Keratinocyte (primary cell): ENCODE measurements at regions not wholly inside any gene's neighbourhood (a gene's known extent, or its start where the extent isn't known, plus 50 kb on each side); places are given as distances from the start of the nearest gene placed in this dataset.

Experiments
- DNase-seq: peaks from one replicate; pipeline ENCODE4 v3.0.0-alpha.2; 2011; ENCODE audit warnings: low read depth, missing footprints, low spot score
- FAIRE-seq: peaks from 2 replicates; lab custom pipeline; 2011; peaks lifted over from hg19 to GRCh38; lab: Jason Lieb, UNC
- H2AFZ ChIP-seq: 2 replicates; pipeline ENCODE4 v1.6.0; 2012; ENCODE audit warnings: low read length, control low read depth, inconsistent platforms; ENCODE audit not compliant: control insufficient read depth
- H3K27ac ChIP-seq: 2 replicates; pipeline ENCODE4 v1.5.1; 2011; ENCODE audit warnings: low read length; ENCODE audit not compliant: control insufficient read depth, insufficient read depth
- H3K27me3 ChIP-seq: 3 replicates; pipeline ENCODE4 v1.6.0; 2011; ENCODE audit warnings: low read length; ENCODE audit not compliant: control insufficient read depth, insufficient read depth; ENCODE audit errors: extremely low read depth
- H3K36me3 ChIP-seq, 2 experiments: 2 replicates in 1 of 2; 3 replicates in 1 of 2; pipeline ENCODE4 v1.5.1; 2011; ENCODE audit warnings: low read length in 2 of 2, mild to moderate bottlenecking in 1 of 2; ENCODE audit not compliant: control insufficient read depth in 2 of 2, insufficient read depth in 2 of 2; ENCODE audit errors: extremely low read depth in 1 of 2
- H3K4me1 ChIP-seq: 3 replicates; pipeline ENCODE4 v1.5.1; 2011; ENCODE audit warnings: low read length; ENCODE audit not compliant: control insufficient read depth, insufficient read depth; ENCODE audit errors: extremely low read depth
- H3K4me2 ChIP-seq: 3 replicates; pipeline ENCODE4 v1.6.0; 2011; ENCODE audit warnings: low read depth, low read length; ENCODE audit not compliant: control insufficient read depth, insufficient read depth; ENCODE audit errors: extremely low read depth
- H3K4me3 ChIP-seq, 3 experiments: fragments of 200-600 bp in 1 of 3; sonication (generic) in 1 of 3; 2 replicates in 2 of 3; 3 replicates in 1 of 3; pipeline ENCODE4 v1.5.1; 2011 to 2016; ENCODE audit warnings: low read length in 3 of 3, mild to moderate bottlenecking in 3 of 3, control low read depth in 2 of 3, inconsistent platforms in 1 of 3, low read depth in 1 of 3, mixed read lengths in 1 of 3, mixed run types in 1 of 3, moderate library complexity in 1 of 3; ENCODE audit not compliant: control insufficient read depth in 2 of 3, insufficient read depth in 2 of 3; ENCODE audit errors: extremely low read depth in 1 of 3
- H3K79me2 ChIP-seq: 2 replicates; pipeline ENCODE4 v1.6.0; 2012; ENCODE audit warnings: low read length; ENCODE audit not compliant: control insufficient read depth, insufficient read depth
- H3K9ac ChIP-seq: 3 replicates; pipeline ENCODE4 v1.6.0; 2011; ENCODE audit warnings: low read length; ENCODE audit not compliant: control insufficient read depth, insufficient read depth; ENCODE audit errors: extremely low read depth
- H3K9me1 ChIP-seq: 3 replicates; pipeline ENCODE4 v1.6.0; 2011; ENCODE audit warnings: low read length; ENCODE audit not compliant: control insufficient read depth, insufficient read depth; ENCODE audit errors: extremely low read depth
- H3K9me3 ChIP-seq: 2 replicates; pipeline ENCODE4 v1.5.1; 2012; ENCODE audit warnings: low read depth, low read length; ENCODE audit not compliant: control insufficient read depth
- H4K20me1 ChIP-seq: 3 replicates; pipeline ENCODE4 v1.6.0; 2011; ENCODE audit warnings: low read length; ENCODE audit not compliant: control insufficient read depth, insufficient read depth; ENCODE audit errors: extremely low read depth
- EZH2 ChIP-seq: IDR thresholded peaks from one replicate; pipeline ENCODE4 v1.6.1; 2012; ENCODE audit warnings: inconsistent platforms, mild to moderate bottlenecking, low read length, moderate library complexity
- dilution Hi-C: fragments of 300-500 bp; cut with MboI; formaldehyde crosslinking; loops from one replicate; pipeline ENCODE4 v1.7.0; 2020; ENCODE audit warnings: low sequenced_read_pairs; ENCODE audit not compliant: extremely low pct_ligation_motif_present
- TF ChIP-seq, protein P1 (sequence below), 3 experiments: IDR thresholded peaks in 1 of 3; conservative IDR thresholded peaks in 1 of 3; optimal IDR thresholded peaks in 1 of 3; 2 replicates in 2 of 3; 3 replicates in 1 of 3; pipeline versions ENCODE3 to v1.5.1; 2011; ENCODE audit warnings: low read length in 3 of 3, mild to moderate bottlenecking in 3 of 3, moderate library complexity in 2 of 3, control low read depth in 1 of 3, inconsistent platforms in 1 of 3; ENCODE audit not compliant: insufficient read depth in 2 of 3; ENCODE audit errors: extremely low read depth in 1 of 3

DNA sequence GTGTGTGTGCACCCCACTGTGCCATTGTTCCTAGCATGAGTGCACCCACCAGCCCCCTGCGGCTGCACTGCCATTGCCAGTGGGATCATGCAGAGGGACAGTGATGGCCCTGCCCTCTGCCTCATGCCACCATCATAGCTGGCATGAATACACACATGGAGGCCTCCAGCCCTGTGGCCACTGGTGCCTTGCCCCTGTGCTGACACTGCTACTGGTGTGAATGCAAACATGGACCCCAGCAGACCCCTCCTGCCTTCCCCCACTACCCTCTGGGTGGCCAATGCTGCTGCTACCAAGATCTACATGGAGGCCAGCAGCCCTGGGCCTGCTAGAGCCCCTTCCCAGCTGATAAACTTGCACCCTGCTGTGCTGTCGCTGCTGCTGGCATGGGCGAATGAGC is 995.5 kb upstream of the GOT2 start:
- FAIRE-seq (no peak), DNase-seq (no peak)
- H3K27ac ChIP-seq, result no peak overlapping the region
- H2AFZ ChIP-seq, result no peak overlapping the region
- TF ChIP-seq, protein P1, sequence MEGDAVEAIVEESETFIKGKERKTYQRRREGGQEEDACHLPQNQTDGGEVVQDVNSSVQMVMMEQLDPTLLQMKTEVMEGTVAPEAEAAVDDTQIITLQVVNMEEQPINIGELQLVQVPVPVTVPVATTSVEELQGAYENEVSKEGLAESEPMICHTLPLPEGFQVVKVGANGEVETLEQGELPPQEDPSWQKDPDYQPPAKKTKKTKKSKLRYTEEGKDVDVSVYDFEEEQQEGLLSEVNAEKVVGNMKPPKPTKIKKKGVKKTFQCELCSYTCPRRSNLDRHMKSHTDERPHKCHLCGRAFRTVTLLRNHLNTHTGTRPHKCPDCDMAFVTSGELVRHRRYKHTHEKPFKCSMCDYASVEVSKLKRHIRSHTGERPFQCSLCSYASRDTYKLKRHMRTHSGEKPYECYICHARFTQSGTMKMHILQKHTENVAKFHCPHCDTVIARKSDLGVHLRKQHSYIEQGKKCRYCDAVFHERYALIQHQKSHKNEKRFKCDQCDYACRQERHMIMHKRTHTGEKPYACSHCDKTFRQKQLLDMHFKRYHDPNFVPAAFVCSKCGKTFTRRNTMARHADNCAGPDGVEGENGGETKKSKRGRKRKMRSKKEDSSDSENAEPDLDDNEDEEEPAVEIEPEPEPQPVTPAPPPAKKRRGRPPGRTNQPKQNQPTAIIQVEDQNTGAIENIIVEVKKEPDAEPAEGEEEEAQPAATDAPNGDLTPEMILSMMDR (optimal IDR thresholded peaks at IDR 0.05 in 1 of 3, IDR thresholded peaks at IDR 0.05 in 1 of 3, conservative IDR thresholded peaks at IDR 0.05 in 1 of 3; ENCODE audit: extremely low read depth in 1 of 3, insufficient read depth in 2 of 3, low read length in 3 of 3), result no peak
- no peak for TF ChIP-seq EZH2
- no peaks in the 10 kb centered on the region for H3K79me2 ChIP-seq
- H3K4me2 ChIP-seq, result no peak overlapping the region
- dilution Hi-C loops, result no loop called here
- no peaks in the 10 kb centered on the region for H3K27me3 ChIP-seq
- H3K4me3 ChIP-seq, result no peak overlapping the region
- no peaks in the 10 kb centered on the region for H3K9me1 ChIP-seq
- no peaks in the 10 kb centered on the region for H4K20me1 ChIP-seq
- H3K36me3 ChIP-seq, result no peaks in the 10 kb centered on the region
- H3K4me1 ChIP-seq, result no peaks in the 10 kb centered on the region
- peaks cover 10% of the 10 kb centered on the region for H3K9me3 ChIP-seq
- H3K9ac ChIP-seq, result no peak overlapping the region

DNA sequence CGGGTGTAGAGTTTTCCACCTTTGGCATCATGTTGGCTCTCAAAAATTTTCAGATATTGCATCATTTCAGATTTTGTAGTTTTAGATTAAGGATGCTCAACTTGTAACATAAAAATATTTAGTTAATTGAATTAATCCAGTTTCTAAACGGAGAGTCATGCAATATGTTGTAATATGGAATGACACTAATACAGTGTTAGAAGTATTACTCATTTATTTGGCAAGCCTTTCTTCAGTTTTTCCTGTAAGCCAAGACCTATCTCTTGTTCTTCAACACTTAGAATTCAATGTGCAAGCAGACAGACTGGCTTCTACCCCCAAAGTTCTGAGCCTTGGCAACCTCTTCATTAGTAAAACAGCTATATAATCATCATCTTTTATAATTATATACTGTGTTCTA is 985.0 kb upstream of the GOT2 start:
- H3K27me3 ChIP-seq, result no peaks in the 10 kb centered on the region
- H3K27ac ChIP-seq, result no peak overlapping the region
- no peaks in the 10 kb centered on the region for H3K9me1 ChIP-seq
- H3K9ac ChIP-seq, result no peak overlapping the region
- no peaks in the 10 kb centered on the region for H3K36me3 ChIP-seq
- H3K4me1 ChIP-seq, result no peaks in the 10 kb centered on the region
- DNase-seq, result no peak
- no peaks in the 10 kb centered on the region for H3K79me2 ChIP-seq
- no peak overlapping the region for H3K4me3 ChIP-seq
- TF ChIP-seq, protein P1 (optimal IDR thresholded peaks at IDR 0.05 in 1 of 3, IDR thresholded peaks at IDR 0.05 in 1 of 3, conservative IDR thresholded peaks at IDR 0.05 in 1 of 3; ENCODE audit: extremely low read depth in 1 of 3, insufficient read depth in 2 of 3, low read length in 3 of 3), result no peak
- TF ChIP-seq EZH2, result no peak
- no peak overlapping the region for H2AFZ ChIP-seq
- H4K20me1 ChIP-seq, result no peaks in the 10 kb centered on the region
- dilution Hi-C loops, result no loop called here
- FAIRE-seq, result no peak
- H3K9me3 ChIP-seq, result no peaks in the 10 kb centered on the region
- H3K4me2 ChIP-seq, result no peak overlapping the region
